HUES48 (cell line): ENCODE measurements at regions not wholly inside any gene's neighbourhood (a gene's known extent, or its start where the extent isn't known, plus 50 kb on each side); places are given as distances from the start of the nearest gene placed in this dataset.
A peak's percentile ranks its signal among the peaks of the same experiment; 100 is the strongest.

ENCODE experiments used
- H3K27ac ChIP-seq: one replicate; pipeline ENCODE4 v1.7.0; 2013; ENCODE audit warnings: low read depth, low read length, inconsistent platforms
- H3K27me3 ChIP-seq: 2 replicates; pipeline ENCODE4 v1.6.1; 2013; ENCODE audit warnings: mild to moderate bottlenecking, low read length; ENCODE audit not compliant: control insufficient read depth, insufficient read depth
- H3K36me3 ChIP-seq: 2 replicates; pipeline ENCODE4 v1.6.1; 2013; ENCODE audit warnings: low read length; ENCODE audit not compliant: control insufficient read depth, insufficient read depth
- H3K4me1 ChIP-seq: 2 replicates; pipeline ENCODE4 v1.6.1; 2013; ENCODE audit warnings: mild to moderate bottlenecking, low read length; ENCODE audit not compliant: control insufficient read depth, insufficient read depth
- H3K4me3 ChIP-seq: 2 replicates; pipeline ENCODE4 v1.5.1; 2013; ENCODE audit warnings: mild to moderate bottlenecking, low read depth, low read length
- H3K9ac ChIP-seq: 2 replicates; pipeline ENCODE4 v1.6.1; 2013; ENCODE audit warnings: mild to moderate bottlenecking, low read depth, low read length, moderate library complexity
- H3K9me3 ChIP-seq: 2 replicates; pipeline ENCODE4 v1.6.1; 2013; ENCODE audit warnings: low read length; ENCODE audit not compliant: control insufficient read depth, insufficient read depth

DNA sequence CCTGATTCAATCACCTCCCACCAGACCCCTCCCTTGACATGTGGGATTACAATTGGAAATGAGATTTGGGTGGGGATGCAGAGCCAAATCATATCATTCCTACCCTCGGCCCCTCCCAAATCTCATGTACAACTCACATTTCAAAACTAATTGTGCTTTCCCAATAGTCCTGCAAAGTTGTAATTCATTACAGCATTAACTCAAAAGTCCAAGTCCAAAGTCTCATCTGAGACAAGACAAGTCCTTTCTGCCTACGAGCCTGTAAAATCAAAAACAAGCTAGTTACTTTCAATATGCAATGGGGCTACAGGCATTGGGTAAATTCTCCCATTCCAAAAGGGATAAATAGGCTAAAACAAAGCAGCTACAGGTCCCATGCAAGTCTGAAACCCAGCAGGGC, 634.6 kb downstream of the SLC6A15 start:
- Histone ChIP-seq H3K9me3 (no peaks in the 10 kb centered on the region), H3K9ac (no peak overlapping the region), H3K27ac (no peak overlapping the region), H3K27me3 (no peaks in the 10 kb centered on the region), H3K4me3 (no peak overlapping the region), H3K36me3 (no peaks in the 10 kb centered on the region), H3K4me1 (no peaks in the 10 kb centered on the region)

DNA sequence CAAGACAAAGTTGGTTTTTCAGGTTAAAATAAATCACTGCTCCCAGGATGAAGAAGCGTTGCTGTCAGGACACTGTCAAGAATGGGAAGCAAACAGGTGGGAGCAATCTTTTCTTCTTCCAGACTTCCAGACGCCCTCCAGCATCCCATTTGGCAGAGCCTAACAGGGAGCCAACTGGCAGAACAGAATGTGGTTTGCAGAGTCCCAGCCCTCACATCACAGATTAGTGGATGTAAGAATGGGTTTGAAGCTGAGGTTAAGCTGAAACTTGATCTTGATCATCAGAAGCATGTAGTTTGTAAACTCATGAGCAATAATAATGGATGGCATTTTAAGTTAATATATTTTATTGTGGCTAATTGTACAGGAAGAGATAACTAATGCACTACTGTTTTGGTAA, 636.4 kb downstream of the SLC6A15 start:
- peaks cover 12% of the 10 kb centered on the region for H3K27me3 ChIP-seq
- no peaks in the 10 kb centered on the region for H3K36me3 ChIP-seq
- no peak overlapping the region for H3K27ac ChIP-seq

DNA sequence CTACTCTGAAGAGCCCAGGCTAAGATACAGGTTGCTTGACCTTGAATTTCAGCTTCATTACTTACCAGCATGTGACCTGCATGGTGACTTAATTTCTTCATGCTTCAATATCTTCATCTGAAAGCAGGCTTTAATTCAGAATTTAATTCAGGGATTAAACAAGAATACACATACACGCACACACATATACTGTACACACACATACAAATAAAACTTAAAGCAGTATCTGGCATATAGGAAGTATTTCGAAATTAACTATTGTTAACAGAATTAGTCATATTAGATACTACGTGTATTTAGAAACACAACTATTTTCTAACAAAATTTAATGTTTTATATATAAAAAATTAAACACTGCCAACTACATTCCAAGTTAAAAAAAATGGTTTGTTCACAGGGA, 640.3 kb downstream of the SLC6A15 start:
- H3K27me3 ChIP-seq, result peaks cover 40% of the 10 kb centered on the region
- H3K4me1 ChIP-seq, result peaks cover 9% of the 10 kb centered on the region; the same call in 1 of the 2 replicates
- H3K9ac ChIP-seq, result no peak overlapping the region
- H3K27ac ChIP-seq, result no peak overlapping the region
- H3K4me3 ChIP-seq, result no peak overlapping the region
- no peaks in the 10 kb centered on the region for H3K36me3 ChIP-seq
- no peaks in the 10 kb centered on the region for H3K9me3 ChIP-seq

More for the DNA sequence above, 636.4 kb downstream of the SLC6A15 start:
- H3K4me1 ChIP-seq, result no peaks in the 10 kb centered on the region
- H3K9ac ChIP-seq, result no peak overlapping the region
- no peak overlapping the region for H3K4me3 ChIP-seq
- H3K9me3 ChIP-seq, result no peaks in the 10 kb centered on the region

DNA sequence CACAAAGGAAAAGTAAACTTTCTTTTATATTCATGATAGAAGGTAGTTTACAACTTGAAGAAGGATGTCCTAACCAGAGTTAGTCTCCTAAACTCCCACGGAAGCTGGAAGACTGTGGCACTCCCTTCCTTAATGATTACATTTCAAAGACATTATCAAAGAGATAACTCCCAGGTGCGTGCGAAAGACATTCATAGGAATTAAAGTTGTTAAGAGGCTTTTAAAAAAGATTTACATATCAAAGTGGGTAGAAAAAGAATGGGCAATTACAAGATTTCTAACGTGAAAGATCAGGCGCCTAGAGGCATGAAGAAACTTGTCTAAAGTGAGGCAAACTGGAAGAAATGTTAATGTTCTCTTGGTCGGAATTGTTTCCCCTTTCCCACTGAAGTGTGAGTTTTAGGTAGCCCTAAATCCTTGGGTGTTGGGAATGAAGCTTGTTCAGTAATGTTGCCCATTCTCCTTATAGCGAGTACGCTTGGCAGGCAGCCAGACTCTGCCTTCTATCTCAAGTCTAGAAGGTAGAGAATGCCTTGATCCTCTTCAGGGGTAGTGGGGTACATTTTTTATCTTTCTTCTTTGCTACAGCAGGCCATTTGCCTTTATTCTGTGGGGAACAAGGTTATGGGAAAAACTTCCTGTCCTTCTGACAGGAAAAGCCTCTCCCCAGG, 642.0 kb downstream of the SLC6A15 start:
- H3K4me1 ChIP-seq, result peaks cover 9% of the 10 kb centered on the region; the same call in 1 of the 2 replicates
- H3K9ac ChIP-seq, result no peak overlapping the region
- no peak overlapping the region for H3K4me3 ChIP-seq
- H3K27ac ChIP-seq, result peak overlapping the region; percentile 40
- no peaks in the 10 kb centered on the region for H3K9me3 ChIP-seq
- H3K27me3 ChIP-seq, result peaks cover 40% of the 10 kb centered on the region
- H3K36me3 ChIP-seq, result no peaks in the 10 kb centered on the region

DNA sequence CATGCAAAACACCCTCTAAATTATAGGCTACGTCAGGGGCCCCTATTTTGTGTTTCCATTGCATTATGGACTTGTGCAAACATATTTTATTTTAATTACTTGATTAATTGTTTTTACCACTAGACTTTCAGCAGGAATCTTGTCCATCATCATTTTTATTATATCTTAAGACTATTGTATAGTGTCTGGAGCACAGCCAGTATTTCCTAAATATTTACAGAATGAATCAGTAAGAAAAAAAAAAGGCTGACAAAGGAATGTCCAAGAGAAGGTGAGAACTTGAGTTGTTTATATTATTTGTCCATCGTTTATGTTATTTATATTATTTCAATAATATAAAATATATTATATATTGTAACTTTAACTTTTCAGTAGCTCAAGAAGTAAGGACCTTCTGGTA, 664.7 kb downstream of the SLC6A15 start:
- H3K4me3 ChIP-seq, result no peak overlapping the region
- H3K9ac ChIP-seq, result no peak overlapping the region
- no peaks in the 10 kb centered on the region for H3K27me3 ChIP-seq
- H3K27ac ChIP-seq, result no peak overlapping the region
- H3K9me3 ChIP-seq, result 0 out of 2 replicates have a peak, but pooled peaks cover 5% of the 10 kb centered on the region
- H3K36me3 ChIP-seq, result no peaks in the 10 kb centered on the region
- H3K4me1 ChIP-seq, result no peaks in the 10 kb centered on the region

DNA sequence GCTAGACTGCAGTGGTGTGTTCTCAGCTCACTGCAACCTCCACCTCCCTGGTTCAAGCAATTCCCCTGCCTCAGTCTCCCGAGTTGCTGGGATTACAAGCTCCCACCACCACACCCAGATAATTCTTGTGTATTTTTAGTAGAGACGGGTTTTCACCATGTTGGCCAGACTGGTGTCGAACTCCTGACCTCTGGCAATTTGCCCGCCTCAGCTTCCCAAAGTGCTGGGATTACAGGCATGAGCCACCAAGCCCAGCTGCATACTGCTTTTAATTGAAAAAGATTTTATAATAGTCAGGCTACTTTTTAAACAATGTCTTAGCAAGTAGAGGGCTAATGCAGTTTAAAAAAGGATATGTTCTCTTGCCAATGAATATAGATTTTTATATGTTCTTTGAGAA, 668.9 kb downstream of the SLC6A15 start:
- Histone ChIP-seq H3K36me3 (no peaks in the 10 kb centered on the region), H3K9ac (no peak overlapping the region), H3K4me1 (no peaks in the 10 kb centered on the region), H3K27me3 (no peaks in the 10 kb centered on the region), H3K4me3 (no peak overlapping the region), H3K27ac (no peak overlapping the region), H3K9me3 (0 out of 2 replicates have a peak, but pooled peaks cover 5% of the 10 kb centered on the region)

DNA sequence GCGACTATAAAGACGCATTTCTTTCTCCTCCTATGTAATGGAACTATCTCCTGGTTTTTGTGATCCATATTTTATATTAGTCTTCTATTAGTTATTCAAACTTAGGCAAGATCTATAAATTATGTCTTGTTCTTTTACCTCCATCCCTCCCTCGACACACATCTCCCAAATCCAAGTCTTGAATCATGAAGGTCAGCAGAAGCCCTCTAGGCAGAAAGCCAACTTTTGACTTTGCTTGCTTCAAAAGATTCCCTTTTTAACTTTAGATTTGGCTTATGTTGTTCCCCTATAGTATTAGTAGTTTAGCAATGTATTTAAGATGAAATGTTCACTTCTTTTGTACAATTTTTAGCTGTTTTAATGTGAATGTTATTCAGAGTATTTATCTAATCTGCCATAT, 689.8 kb downstream of the SLC6A15 start:
- H3K36me3 ChIP-seq, result no peaks in the 10 kb centered on the region
- no peak overlapping the region for H3K9ac ChIP-seq
- no peak overlapping the region for H3K4me3 ChIP-seq
- H3K27ac ChIP-seq, result no peak overlapping the region
- no peaks in the 10 kb centered on the region for H3K9me3 ChIP-seq
- no peaks in the 10 kb centered on the region for H3K4me1 ChIP-seq
- H3K27me3 ChIP-seq, result no peaks in the 10 kb centered on the region

DNA sequence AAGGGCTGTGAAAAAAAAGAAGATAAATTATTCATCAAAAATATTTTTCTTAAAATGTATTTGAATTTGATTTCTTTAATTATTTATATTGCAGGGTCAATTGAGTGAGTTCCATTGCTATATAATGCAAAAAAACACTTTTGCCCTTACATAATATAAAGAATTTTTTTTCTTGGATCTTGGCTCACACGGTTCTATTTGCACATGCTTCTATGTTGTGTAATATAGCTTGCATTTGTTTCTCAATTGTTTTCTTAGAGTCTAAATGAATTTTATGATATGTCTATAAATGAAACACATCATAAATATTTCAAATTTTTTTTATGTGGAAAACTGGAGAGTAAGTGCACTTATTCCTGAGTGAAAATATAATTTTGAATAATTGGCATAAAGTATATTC, 694.2 kb downstream of the SLC6A15 start:
- Histone ChIP-seq H3K9me3 (no peaks in the 10 kb centered on the region), H3K27me3 (no peaks in the 10 kb centered on the region), H3K27ac (no peak overlapping the region), H3K36me3 (no peaks in the 10 kb centered on the region), H3K9ac (no peak overlapping the region), H3K4me3 (no peak overlapping the region), H3K4me1 (no peaks in the 10 kb centered on the region)

DNA sequence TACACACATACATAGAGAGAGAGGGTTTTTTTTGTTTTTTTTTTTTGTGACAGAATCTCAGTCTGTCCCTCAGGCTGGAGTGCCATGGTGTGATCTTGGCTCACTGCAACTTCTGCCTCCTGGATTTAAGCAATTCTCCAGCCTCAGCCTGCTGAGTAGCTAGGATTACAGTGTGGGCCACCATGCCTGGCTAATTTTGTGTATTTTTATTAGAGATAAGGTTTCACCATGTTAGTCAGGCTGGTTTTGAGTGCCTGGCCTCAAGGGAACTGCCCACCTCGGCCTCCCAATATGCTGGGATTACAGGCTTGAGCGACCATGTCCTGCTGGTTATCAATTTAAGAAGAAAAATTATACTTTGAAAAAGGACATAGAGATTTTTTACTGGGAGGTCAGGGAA, 710.6 kb downstream of the SLC6A15 start:
- Histone ChIP-seq H3K4me1 (no peaks in the 10 kb centered on the region), H3K9me3 (no peaks in the 10 kb centered on the region), H3K27me3 (no peaks in the 10 kb centered on the region), H3K9ac (no peak overlapping the region), H3K36me3 (no peaks in the 10 kb centered on the region), H3K4me3 (no peak overlapping the region), H3K27ac (no peak overlapping the region)

DNA sequence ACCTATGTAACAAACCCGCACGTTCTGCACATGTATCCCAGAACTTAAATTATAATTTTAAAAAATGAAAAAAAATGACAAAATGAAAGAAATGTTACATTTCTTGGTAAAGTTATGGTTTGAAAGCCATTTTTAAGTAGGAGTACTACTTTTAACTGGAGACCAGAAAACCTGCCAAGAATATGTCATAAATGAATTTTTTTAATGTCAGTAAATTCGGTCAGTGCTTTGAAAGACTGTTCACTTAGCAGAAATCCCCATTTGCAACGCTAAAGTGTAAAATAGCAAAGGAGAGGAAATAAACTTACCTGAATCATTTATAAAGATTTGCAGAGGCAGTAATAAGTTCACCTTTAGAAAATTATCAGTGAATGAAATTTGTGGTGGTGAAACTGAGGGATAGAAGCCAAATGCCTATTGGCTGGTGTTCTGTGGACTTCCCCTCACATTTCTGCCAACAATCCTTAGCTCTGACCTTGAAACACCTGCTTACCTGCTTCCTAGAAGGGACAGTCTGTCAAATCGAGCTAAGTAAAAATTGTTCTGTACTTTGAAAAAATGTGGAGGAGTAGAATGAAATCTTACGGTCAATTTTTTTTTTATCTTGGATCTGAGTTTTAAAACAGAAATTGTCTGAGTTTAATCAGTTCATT, 714.2 kb downstream of the SLC6A15 start:
- Histone ChIP-seq H3K27me3 (no peaks in the 10 kb centered on the region), H3K9ac (no peak overlapping the region), H3K36me3 (no peaks in the 10 kb centered on the region)

DNA sequence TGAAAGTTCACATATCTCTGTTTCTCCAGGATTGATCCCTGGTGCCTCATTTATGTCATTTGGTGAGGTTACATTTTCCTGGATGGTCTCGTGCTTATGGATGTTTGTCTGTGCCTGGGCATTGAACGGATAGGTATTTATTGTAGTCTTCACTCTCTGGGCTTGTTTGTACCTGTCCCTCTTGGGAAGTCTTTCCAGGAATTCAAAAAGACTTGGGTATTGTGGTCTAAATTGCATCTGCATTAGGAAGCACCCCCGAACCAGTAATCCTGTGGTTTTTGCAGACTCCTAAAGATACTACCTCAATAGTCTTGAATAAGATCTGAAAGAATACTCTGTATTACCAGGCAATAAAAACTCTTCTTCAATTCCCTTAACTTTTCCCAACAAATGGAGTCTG, 720.8 kb downstream of the SLC6A15 start:
- Histone ChIP-seq H3K27ac (no peak overlapping the region), H3K9ac (no peak overlapping the region), H3K9me3 (peaks cover 3% of the 10 kb centered on the region; the same call in 1 of the 2 replicates), H3K4me3 (no peak overlapping the region), H3K27me3 (no peaks in the 10 kb centered on the region), H3K4me1 (peaks cover 9% of the 10 kb centered on the region; the same call in 1 of the 2 replicates), H3K36me3 (no peaks in the 10 kb centered on the region)

More for the DNA sequence above, 714.2 kb downstream of the SLC6A15 start:
- Histone ChIP-seq H3K4me3 (no peak overlapping the region), H3K27ac (no peak overlapping the region), H3K9me3 (peaks cover 3% of the 10 kb centered on the region; the same call in 1 of the 2 replicates), H3K4me1 (no peaks in the 10 kb centered on the region)
